ENCODE measurements at regions not wholly inside any gene's neighbourhood (a gene's known extent, or its start where the extent isn't known, plus 50 kb on each side); places are given as distances from the start of the nearest gene placed in this dataset.
"Not testable (repeated sequence)": the region's sequence is repeated elsewhere in the genome, so short reads cannot be mapped to it uniquely, and the experiment has no call there.

DNA sequence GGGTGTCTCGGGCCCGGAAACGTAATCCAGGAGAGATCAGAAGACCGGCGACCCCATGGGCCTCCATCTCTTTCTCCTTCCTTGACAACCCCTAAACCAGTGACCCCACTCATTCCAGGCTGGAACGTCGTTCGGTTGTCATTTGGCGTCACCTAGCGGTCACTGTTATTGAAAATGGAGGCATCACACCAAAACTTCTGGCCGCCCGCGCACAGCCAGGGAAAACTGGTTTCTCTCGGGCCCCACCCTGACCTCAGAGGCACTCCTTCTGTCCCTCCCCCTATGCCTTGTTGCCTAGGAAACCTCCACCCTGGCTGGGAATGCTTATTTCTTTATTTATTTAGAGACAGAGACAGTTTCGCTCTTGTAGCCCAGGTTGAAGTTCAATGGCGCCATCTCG is 2327.3 kb upstream of the TPTE start:
- DNase-seq (ENCODE audit: low read depth in 2 of 3, low spot score in 1 of 3), result not testable (repeated sequence)

DNA sequence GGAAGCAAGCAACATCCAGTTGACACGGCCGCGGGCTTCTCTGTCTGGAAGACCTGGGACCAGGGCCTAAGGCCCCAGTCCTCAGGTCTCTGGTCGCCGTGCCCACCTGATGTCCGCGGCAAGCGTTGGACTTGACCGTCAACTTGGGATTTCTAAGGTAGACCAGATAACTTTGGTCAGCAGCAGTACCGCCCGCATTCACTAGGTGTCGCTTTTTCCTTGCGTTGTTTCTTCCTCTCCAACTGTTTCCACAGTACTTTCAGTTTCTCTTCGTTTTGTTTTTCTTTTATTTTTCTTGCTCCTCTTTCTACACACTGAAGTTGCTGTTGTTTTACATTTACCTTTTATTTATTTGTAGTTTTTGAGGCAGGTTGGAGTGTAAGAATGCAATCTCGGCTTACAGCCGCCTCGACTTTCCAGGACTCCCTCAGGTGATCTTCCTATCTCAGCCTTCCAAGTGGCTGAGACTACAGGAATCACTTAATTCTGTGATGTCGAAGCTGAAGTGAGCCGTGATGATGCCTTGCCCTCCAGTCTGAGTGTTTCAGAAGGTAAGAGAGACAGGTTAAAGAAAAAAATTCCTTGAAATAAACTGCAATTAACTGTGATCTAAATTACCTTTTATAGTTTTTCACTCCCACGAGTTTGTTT is 2323.9 kb upstream of the TPTE start:
- not testable (repeated sequence) for DNase-seq (ENCODE audit: low read depth in 2 of 3, low spot score in 1 of 3)

DNA sequence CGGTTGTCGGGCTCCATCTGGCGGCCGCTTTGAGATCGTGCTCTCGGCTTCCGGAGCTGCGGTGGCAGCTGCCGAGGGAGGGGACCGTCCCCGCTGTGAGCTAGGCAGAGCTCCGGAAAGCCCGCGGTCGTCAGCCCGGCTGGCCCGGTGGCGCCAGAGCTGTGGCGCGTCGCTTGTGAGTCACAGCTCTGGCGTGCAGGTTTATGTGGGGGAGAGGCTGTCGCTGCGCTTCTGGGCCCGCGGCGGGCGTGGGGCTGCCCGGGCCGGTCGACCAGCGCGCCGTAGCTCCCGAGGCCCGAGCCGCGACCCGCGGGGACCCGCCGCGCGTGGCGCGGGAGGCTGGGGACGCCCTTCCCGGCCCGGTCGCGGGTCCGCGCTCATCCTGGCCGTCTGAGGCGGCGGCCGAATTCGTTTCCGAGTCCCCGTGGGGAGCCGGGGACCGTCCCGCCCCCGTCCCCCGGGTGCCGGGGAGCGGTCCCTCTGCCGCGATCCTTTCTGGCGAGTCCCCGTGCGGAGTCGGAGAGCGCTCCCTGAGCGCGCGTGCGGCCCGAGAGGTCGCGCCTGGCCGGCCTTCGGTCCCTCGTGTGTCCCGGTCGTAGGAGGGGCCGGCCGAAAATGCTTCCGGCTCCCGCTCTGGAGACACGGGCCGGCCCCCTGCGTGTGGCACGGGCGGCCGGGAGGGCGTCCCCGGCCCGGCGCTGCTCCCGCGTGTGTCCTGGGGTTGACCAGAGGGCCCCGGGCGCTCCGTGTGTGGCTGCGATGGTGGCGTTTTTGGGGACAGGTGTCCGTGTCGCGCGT is 2316.1 kb upstream of the TPTE start:
- not testable (repeated sequence) for DNase-seq (ENCODE audit: low read depth in 2 of 3, low spot score in 1 of 3)

DNA sequence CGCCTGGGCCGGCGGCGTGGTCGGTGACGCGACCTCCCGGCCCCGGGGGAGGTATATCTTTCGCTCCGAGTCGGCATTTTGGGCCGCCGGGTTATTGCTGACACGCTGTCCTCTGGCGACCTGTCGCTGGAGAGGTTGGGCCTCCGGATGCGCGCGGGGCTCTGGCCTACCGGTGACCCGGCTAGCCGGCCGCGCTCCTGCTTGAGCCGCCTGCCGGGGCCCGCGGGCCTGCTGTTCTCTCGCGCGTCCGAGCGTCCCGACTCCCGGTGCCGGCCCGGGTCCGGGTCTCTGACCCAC is 2315.5 kb upstream of the TPTE start:
- not testable (repeated sequence) for DNase-seq (ENCODE audit: low read depth in 2 of 3, low spot score in 1 of 3)

DNA sequence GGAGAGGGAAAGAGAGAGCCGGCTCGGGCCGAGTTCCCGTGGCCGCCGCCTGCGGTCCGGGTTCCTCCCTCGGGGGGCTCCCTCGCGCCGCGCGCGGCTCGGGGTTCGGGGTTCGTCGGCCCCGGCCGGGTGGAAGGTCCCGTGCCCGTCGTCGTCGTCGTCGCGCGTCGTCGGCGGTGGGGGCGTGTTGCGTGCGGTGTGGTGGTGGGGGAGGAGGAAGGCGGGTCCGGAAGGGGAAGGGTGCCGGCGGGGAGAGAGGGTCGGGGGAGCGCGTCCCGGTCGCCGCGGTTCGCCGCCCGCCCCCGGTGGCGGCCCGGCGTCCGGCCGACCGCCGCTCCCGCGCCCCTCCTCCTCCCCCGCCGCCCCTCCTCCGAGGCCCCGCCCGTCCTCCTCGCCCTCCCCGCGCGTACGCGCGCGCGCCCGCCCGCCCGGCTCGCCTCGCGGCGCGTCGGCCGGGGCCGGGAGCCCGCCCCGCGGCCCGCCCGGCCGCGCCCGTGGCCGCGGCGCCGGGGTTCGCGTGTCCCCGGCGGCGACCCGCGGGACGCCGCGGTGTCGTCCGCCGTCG is 2308.3 kb upstream of the TPTE start:
- peak; percentile 10 to 93 (median 81) for DNase-seq (ENCODE audit: low read depth in 2 of 3, low spot score in 1 of 3)

DNA sequence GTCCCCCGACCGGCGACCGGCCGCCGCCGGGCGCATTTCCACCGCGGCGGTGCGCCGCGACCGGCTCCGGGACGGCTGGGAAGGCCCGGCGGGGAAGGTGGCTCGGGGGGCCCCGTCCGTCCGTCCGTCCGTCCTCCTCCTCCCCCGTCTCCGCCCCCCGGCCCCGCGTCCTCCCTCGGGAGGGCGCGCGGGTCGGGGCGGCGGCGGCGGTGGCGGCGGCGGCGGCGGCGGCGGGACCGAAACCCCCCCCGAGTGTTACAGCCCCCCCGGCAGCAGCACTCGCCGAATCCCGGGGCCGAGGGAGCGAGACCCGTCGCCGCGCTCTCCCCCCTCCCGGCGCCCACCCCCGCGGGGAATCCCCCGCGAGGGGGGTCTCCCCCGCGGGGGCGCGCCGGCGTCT is 2306.8 kb upstream of the TPTE start:
- DNase-seq (ENCODE audit: low read depth in 2 of 3, low spot score in 1 of 3), result not testable (repeated sequence)

DNA sequence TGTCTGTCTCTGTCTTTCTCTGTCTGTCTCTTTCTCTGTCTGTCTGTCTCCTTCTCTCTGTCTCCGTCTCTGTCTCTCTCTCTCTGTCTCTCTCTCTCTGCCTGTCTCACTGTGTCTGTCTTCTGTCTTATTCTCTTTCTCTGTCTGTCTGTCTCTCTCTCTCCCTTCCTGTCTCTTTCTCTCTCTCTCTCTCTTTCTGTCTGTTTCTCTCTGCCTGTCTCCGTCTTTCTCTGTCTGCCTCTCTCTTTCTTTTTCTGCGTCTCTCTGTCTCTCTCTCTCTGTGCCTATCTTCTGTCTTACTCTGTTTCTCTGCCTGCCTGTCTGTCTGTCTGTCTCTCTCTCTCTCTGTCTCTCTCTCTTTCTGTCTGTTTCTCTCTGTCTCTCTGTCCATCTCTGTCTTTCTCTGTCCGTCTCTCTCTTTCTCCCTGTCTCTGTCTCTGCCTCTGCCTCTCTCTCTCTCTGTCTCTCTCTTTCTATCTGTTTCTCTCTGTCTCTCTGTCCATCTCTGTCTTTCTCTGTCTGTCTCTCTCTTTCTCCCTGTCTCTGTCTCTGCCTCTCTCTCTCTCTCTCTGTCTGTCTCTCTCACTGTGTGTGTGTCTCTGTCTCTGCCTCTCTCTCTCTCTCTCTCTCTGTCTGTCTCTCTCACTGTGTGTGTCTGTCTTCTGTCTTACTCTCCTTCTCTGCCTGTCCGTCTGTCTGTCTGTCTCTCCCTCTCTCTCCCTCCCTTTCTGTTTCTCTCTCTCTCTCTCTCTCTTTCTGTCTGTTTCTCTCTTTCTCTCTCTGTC is 2291.8 kb upstream of the TPTE start:
- DNase-seq (ENCODE audit: low read depth in 2 of 3, low spot score in 1 of 3), result not testable (repeated sequence)

DNA sequence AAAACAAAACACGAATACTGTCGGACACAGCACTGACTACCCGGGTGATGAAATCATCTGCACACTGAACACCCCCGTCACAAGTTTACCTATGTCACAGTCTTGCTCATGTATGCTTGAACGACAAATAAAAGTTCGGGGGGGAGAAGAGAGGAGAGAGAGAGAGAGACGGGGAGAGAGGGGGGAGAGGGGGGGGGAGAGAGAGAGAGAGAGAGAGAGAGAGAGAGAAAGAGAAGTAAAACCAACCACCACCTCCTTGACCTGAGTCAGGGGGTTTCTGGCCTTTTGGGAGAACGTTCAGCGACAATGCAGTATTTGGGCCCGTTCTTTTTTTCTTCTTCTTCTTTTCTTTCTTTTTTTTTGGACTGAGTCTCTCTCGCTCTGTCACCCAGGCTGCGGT is 2290.1 kb upstream of the TPTE start:
- not testable (repeated sequence) for DNase-seq (ENCODE audit: low read depth in 2 of 3, low spot score in 1 of 3)

DNA sequence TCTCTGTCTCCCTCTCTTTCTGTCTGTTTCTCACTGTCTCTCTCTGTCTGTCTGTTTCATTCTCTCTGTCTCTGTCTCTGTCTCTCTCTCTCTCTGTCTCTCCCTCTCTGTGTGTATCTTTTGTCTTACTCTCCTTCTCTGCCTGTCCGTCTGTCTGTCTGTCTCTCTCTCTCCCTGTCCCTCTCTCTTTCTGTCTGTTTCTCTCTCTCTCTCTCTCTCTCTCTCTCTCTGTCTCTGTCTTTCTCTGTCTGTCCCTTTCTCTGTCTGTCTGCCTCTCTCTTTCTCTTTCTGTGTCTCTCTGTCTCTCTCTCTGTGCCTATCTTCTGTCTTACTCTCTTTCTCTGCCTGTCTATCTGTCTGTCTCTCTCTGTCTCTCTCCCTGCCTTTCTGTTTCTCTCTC is 2288.4 kb upstream of the TPTE start:
- DNase-seq (ENCODE audit: low read depth in 2 of 3, low spot score in 1 of 3), result not testable (repeated sequence)

DNA sequence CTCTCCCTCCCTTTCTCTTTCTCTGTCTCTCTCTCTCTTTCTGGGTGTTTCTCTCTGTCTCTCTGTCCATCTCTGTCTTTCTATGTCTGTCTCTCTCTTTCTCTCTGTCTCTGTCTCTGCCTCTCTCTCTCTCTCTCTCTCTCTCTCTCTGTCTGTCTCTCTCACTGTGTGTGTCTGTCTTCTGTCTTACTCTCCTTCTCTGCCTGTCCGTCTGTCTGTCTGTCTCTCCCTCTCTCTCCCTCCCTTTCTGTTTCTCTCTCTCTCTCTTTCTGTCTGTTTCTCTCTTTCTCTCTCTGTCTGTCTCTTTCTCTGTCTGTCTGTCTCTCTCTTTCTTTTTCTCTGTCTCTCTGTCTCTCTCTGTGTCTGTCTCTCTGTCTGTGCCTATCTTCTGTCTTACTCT is 2287.3 kb upstream of the TPTE start:
- not testable (repeated sequence) for DNase-seq (ENCODE audit: low read depth in 2 of 3, low spot score in 1 of 3)

DNA sequence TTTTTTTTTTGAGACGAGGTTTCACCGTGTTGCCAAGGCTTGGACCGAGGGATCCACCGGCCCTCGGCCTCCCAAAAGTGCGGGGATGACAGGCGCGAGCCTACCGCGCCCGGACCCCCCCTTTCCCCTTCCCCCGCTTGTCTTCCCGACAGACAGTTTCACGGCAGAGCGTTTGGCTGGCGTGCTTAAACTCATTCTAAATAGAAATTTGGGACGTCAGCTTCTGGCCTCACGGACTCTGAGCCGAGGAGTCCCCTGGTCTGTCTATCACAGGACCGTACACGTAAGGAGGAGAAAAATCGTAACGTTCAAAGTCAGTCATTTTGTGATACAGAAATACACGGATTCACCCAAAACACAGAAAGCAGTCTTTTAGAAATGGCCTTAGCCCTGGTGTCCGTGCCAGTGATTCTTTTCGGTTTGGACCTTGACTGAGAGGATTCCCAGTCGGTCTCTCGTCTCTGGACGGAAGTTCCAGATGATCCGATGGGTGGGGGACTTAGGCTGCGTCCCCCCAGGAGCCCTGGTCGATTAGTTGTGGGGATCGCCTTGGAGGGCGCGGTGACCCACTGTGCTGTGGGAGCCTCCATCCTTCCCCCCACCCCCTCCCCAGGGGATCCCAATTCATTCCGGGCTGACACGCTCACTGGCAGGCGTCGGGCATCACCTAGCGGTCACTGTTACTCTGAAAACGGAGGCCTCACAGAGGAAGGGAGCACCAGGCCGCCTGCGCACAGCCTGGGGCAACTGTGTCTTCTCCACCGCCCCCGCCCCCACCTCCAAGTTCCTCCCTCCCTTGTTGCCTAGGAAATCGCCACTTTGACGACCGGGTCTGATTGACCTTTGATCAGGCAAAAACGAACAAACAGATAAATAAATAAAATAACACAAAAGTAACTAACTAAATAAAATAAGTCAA is 2276.4 kb upstream of the TPTE start:
- DNase-seq (ENCODE audit: low read depth in 2 of 3, low spot score in 1 of 3), result not testable (repeated sequence)

DNA sequence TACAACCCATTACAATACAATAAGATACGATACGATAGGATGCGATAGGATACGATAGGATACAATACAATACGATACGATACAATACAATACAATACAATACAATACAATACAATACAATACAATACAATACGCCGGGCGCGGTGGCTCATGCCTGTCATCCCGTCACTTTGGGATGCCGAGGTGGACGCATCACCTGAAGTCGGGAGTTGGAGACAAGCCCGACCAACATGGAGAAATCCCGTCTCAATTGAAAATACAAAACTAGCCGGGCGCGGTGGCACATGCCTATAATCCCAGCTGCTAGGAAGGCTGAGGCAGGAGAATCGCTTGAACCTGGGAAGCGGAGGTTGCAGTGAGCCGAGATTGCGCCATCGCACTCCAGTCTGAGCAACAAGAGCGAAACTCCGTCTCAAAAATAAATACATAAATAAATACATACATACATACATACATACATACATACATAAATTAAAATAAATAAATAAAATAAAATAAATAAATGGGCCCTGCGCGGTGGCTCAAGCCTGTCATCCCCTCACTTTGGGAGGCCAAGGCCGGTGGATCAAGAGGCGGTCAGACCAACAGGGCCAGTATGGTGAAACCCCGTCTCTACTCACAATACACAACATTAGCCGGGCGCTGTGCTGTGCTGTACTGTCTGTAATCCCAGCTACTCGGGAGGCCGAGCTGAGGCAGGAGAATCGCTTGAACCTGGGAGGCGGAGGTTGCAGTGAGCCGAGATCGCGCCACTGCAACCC is 2275.6 kb upstream of the TPTE start:
- not testable (repeated sequence) for DNase-seq (ENCODE audit: low read depth in 2 of 3, low spot score in 1 of 3)

DNA sequence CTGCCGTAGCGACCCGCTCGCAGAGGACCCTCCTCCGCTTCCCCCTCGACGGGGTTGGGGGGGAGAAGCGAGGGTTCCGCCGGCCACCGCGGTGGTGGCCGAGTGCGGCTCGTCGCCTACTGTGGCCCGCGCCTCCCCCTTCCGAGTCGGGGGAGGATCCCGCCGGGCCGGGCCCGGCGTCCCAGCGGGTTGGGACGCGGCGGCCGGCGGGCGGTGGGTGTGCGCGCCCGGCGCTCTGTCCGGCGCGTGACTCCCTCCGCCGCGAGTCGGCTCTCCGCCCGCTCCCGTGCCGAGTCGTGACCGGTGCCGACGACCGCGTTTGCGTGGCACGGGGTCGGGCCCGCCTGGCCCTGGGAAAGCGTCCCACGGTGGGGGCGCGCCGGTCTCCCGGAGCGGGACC is 2269.7 kb upstream of the TPTE start:
- DNase-seq (ENCODE audit: low read depth in 2 of 3, low spot score in 1 of 3), result not testable (repeated sequence)

DNA sequence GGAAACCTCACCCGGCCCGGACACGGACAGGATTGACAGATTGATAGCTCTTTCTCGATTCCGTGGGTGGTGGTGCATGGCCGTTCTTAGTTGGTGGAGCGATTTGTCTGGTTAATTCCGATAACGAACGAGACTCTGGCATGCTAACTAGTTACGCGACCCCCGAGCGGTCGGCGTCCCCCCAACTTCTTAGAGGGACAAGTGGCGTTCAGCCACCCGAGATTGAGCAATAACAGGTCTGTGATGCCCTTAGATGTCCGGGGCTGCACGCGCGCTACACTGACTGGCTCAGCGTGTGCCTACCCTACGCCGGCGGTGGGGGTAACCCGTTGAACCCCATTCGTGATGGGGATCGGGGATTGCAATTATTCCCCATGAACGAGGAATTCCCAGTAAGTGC is 2266.3 kb upstream of the TPTE start:
- DNase-seq (ENCODE audit: low read depth in 2 of 3, low spot score in 1 of 3), result peak in 1 of 3 donors; percentile 23

DNA sequence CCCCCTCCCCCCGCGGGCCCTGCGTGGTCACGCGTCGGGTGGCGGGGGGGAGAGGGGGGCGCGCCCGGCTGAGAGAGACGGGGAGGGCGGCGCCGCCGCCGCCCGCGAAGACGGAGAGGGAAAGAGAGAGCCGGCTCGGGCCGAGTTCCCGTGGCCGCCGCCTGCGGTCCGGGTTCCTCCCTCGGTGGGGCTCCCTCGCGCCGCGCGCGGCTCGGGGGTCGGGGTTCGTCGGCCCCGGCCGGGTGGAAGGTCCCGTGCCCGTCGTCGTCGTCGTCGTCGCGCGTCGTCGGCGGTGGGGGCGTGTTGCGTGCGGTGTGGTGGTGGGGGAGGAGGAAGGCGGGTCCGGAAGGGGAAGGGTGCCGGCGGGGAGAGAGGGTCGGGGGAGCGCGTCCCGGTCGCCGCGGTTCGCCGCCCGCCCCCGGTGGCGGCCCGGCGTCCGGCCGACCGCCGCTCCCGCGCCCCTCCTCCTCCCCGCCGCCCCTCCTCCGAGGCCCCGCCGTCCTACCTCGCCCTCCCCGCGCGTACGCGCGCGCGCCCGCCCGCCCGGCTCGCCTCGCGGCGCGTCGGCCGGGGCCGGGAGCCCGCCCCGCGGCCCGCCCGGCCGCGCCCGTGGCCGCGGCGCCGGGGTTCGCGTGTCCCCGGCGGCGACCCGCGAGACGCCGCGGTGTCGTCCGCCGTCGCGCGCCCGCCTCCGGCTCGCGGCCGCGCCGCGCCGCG is 2264.1 kb upstream of the TPTE start:
- DNase-seq (ENCODE audit: low read depth in 2 of 3, low spot score in 1 of 3), result peak in 2 of 3 donors; percentile 15 to 24

DNA sequence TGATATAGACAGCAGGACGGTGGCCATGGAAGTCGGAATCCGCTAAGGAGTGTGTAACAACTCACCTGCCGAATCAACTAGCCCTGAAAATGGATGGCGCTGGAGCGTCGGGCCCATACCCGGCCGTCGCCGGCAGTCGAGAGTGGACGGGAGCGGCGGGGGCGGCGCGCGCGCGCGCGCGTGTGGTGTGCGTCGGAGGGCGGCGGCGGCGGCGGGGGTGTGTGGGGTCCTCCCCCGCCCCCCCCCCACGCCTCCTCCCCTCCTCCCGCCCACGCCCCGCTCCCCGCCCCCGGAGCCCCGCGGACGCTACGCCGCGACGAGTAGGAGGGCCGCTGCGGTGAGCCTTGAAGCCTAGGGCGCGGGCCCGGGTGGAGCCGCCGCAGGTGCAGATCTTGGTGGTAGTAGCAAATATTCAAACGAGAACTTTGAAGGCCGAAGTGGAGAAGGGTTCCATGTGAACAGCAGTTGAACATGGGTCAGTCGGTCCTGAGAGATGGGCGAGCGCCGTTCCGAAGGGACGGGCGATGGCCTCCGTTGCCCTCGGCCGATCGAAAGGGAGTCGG is 2261.2 kb upstream of the TPTE start:
- DNase-seq (ENCODE audit: low read depth in 2 of 3, low spot score in 1 of 3), result not testable (repeated sequence)
